MM.1S (cell line): ENCODE measurements at regions not wholly inside any gene's neighbourhood (a gene's known extent, or its start where the extent isn't known, plus 50 kb on each side); places are given as distances from the start of the nearest gene placed in this dataset.
A peak's percentile ranks its signal among the peaks of the same experiment; 100 is the strongest.
"Not testable (repeated sequence)": the region's sequence is repeated elsewhere in the genome, so short reads cannot be mapped to it uniquely, and the experiment has no call there.

Source experiments
- DNase-seq: peaks from one replicate; pipeline ENCODE4 v3.0.0-alpha.2; 2015
- H2AFZ ChIP-seq: fragments of 300-600 bp; sonication (generic); 2 replicates; pipeline ENCODE4 v1.6.0; 2016; ENCODE audit warnings: antibody characterized with exemption, low read length
- H3F3A ChIP-seq: fragments of 300-600 bp; sonication (generic); 2 replicates; pipeline ENCODE4 v1.6.1; 2016; ENCODE audit warnings: mild to moderate bottlenecking, antibody characterized with exemption, low read length, moderate library complexity, mixed read lengths; ENCODE audit not compliant: insufficient read depth
- H3K27ac ChIP-seq: fragments of 300-600 bp; sonication (generic); 2 replicates; pipeline ENCODE4 v1.5.1; 2016; ENCODE audit warnings: mild to moderate bottlenecking, low read length
- H3K27me3 ChIP-seq: fragments of 300-600 bp; sonication (generic); replicated peaks from 2 replicates; pipeline ENCODE4 v1.6.0; 2016; ENCODE audit warnings: low read length; ENCODE audit not compliant: insufficient read depth
- H3K36me3 ChIP-seq: fragments of 300-600 bp; sonication (generic); replicated peaks from 2 replicates; pipeline ENCODE4 v1.6.1; 2016; ENCODE audit warnings: mild to moderate bottlenecking, low read length, mixed read lengths; ENCODE audit not compliant: insufficient read depth
- H3K4me1 ChIP-seq: fragments of 300-600 bp; sonication (generic); 2 replicates; pipeline ENCODE4 v1.6.1; 2016; ENCODE audit warnings: low read length, mixed read lengths
- H3K4me2 ChIP-seq: fragments of 300-600 bp; sonication (generic); 2 replicates; pipeline ENCODE4 v1.6.0; 2016; ENCODE audit warnings: low read depth, low read length
- H3K4me3 ChIP-seq: fragments of 300-600 bp; sonication (generic); 2 replicates; pipeline ENCODE4 v1.5.1; 2016; ENCODE audit warnings: low read length, mixed read lengths
- H3K79me2 ChIP-seq: fragments of 300-600 bp; sonication (generic); 2 replicates; pipeline ENCODE4 v1.6.1; 2016; ENCODE audit warnings: mixed run types, low read length, mixed read lengths
- H3K9ac ChIP-seq: fragments of 300-600 bp; sonication (generic); 2 replicates; pipeline ENCODE4 v1.6.1; 2016; ENCODE audit warnings: low read length, mixed read lengths
- H3K9me2 ChIP-seq: fragments of 300-600 bp; sonication (generic); replicated peaks from 2 replicates; pipeline ENCODE4 v1.6.1; 2016; ENCODE audit warnings: mild to moderate bottlenecking, low read length, mixed read lengths; ENCODE audit not compliant: insufficient read depth
- H3K9me3 ChIP-seq: fragments of 300-600 bp; sonication (generic); replicated peaks from 2 replicates; pipeline ENCODE4 v1.6.1; 2016; ENCODE audit warnings: mild to moderate bottlenecking, low read length, mixed read lengths; ENCODE audit not compliant: insufficient read depth
- H4K20me1 ChIP-seq: fragments of 300-600 bp; sonication (generic); 2 replicates; pipeline ENCODE4 v1.6.1; 2016; ENCODE audit warnings: mild to moderate bottlenecking, low read length, moderate library complexity, mixed read lengths; ENCODE audit not compliant: insufficient read depth
- CTCF ChIP-seq: fragments of 300-600 bp; sonication (generic); IDR thresholded peaks from 2 replicates; pipeline ENCODE4 v1.5.1; 2016; ENCODE audit warnings: antibody characterized with exemption, low read length, mixed read lengths
- EZH2 ChIP-seq: fragments of 300-600 bp; sonication (generic); optimal IDR thresholded peaks from 2 replicates; pipeline ENCODE3; 2017; ENCODE audit warnings: low read depth, mild to moderate bottlenecking, antibody characterized with exemption, low read length, mixed read lengths
- EZH2phosphoT487 ChIP-seq: fragments of 300-600 bp; sonication (generic); IDR thresholded peaks from 2 replicates; pipeline ENCODE4 v1.6.1; 2018; ENCODE audit warnings: antibody characterized with exemption, low read length

- Histone ChIP-seq H3K27ac (peak overlapping the region; percentile 16; the same call in 1 of the 2 replicates), H3K9me3 (no peaks in the 10 kb centered on the region), H3K4me3 (no peak overlapping the region), H2AFZ (no peak overlapping the region), H3K36me3 (no peaks in the 10 kb centered on the region), H3K9ac (no peak overlapping the region), H4K20me1 (no peaks in the 10 kb centered on the region), H3K4me1 (peaks cover 16% of the 10 kb centered on the region), H3K79me2 (no peaks in the 10 kb centered on the region), H3K4me2 (peak overlapping the region; percentile 35; the same call in 1 of the 2 replicates), H3K27me3 (no peaks in the 10 kb centered on the region), H3F3A (no peaks in the 10 kb centered on the region), H3K9me2 (no peaks in the 10 kb centered on the region)
- no peak for TF ChIP-seq CTCF
- TF ChIP-seq EZH2: no peak
- TF ChIP-seq EZH2phosphoT487: no peak
- DNase-seq: peak; percentile 64
Measured at GRCh38 chr2:142423603-142424002, 292.8 kb upstream of the LRP1B start.

GRCh38 chr2:142422769-142423168, 292.0 kb upstream of the LRP1B start:
- Histone ChIP-seq H3K9me3 (no peaks in the 10 kb centered on the region), H4K20me1 (no peaks in the 10 kb centered on the region), H3F3A (no peaks in the 10 kb centered on the region), H3K27ac (no peak overlapping the region), H3K9ac (no peak overlapping the region), H3K4me3 (no peak overlapping the region), H3K4me2 (peak overlapping the region; percentile 35; the same call in 1 of the 2 replicates), H3K79me2 (no peaks in the 10 kb centered on the region), H3K9me2 (no peaks in the 10 kb centered on the region), H2AFZ (peak overlapping the region; percentile 4; the same call in 1 of the 2 replicates), H3K4me1 (peaks cover 16% of the 10 kb centered on the region), H3K27me3 (no peaks in the 10 kb centered on the region), H3K36me3 (no peaks in the 10 kb centered on the region)
- DNase-seq: no peak
- TF ChIP-seq EZH2 (no peak), CTCF (no peak), EZH2phosphoT487 (no peak)

GRCh38 chr2:142422041-142422440, 291.2 kb upstream of the LRP1B start:
- Histone ChIP-seq H3K9me3 (no peaks in the 10 kb centered on the region), H3K79me2 (no peaks in the 10 kb centered on the region), H3K9me2 (no peaks in the 10 kb centered on the region), H3K36me3 (no peaks in the 10 kb centered on the region), H3K9ac (no peak overlapping the region), H3K4me2 (no peak overlapping the region), H3K4me1 (peaks cover 16% of the 10 kb centered on the region), H3K4me3 (no peak overlapping the region), H2AFZ (no peak overlapping the region), H3F3A (no peaks in the 10 kb centered on the region), H4K20me1 (no peaks in the 10 kb centered on the region), H3K27ac (no peak overlapping the region), H3K27me3 (no peaks in the 10 kb centered on the region)
- TF ChIP-seq EZH2phosphoT487 (no peak), CTCF (no peak), EZH2 (no peak)
- DNase-seq: no peak

DNA sequence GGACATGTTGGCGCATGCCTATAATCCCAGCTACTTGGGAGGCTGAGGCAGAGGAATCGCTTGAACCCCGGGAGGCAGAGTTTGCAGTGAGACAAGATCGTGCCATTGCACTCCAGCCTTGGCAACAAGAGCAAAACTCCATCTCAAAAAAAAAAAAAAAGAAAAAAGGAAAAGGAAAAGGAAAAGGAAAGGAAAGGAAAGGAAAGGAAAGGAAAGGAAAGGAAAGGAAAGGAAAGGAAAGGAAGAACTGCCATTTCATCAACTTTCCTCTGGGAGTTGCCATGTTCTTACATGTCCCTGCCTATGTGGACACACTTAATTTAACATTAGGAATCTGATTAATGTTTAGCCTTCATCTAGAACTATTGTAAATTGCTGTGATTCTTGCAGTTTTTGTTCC, 287.9 kb upstream of the LRP1B start:
- not testable (repeated sequence) for H3K9ac ChIP-seq, H3K4me3 ChIP-seq, H3K9me3 ChIP-seq, H3K79me2 ChIP-seq, H3K27ac ChIP-seq, H3K4me2 ChIP-seq, H2AFZ ChIP-seq, H3K27me3 ChIP-seq, H3F3A ChIP-seq, H3K36me3 ChIP-seq, H3K9me2 ChIP-seq, H4K20me1 ChIP-seq, DNase-seq
- peaks cover 10% of the 10 kb centered on the region for H3K4me1 ChIP-seq
